ENCODE measurements at regions not wholly inside any gene's neighbourhood (a gene's known extent, or its start where the extent isn't known, plus 50 kb on each side); places are given as distances from the start of the nearest gene placed in this dataset.

- Histone ChIP-seq H3K36me3 (no peaks in the 10 kb centered on the region), H3K27ac (no peak overlapping the region), H3K4me1 (peaks cover 0 to 7% (median 0%) of the 10 kb centered on the region in 3 donors), H3K9me3 (peaks cover 0 to 6% (median 0%) of the 10 kb centered on the region in 3 donors), H3K4me3 (no peak overlapping the region), H3K27me3 (no peaks in the 10 kb centered on the region)
- TF ChIP-seq POLR2A (IDR thresholded peaks at IDR 0.05) (no peak), EP300 (IDR thresholded peaks at IDR 0.05) (no peak), POLR2AphosphoS5 (IDR thresholded peaks at IDR 0.05) (no peak), CTCF (IDR thresholded peaks at IDR 0.05) (no peak)
- WGBS, 2 donors (ENCODE audit: low coverage in 1 of 2) = 69 to 92% methylated on average over 3 of the region's 3 CpGs
- no peak for ATAC-seq
These were observed 64.8 kb upstream of the GHITM start for GRCh38 chr10:84074521-84074920.

DNA sequence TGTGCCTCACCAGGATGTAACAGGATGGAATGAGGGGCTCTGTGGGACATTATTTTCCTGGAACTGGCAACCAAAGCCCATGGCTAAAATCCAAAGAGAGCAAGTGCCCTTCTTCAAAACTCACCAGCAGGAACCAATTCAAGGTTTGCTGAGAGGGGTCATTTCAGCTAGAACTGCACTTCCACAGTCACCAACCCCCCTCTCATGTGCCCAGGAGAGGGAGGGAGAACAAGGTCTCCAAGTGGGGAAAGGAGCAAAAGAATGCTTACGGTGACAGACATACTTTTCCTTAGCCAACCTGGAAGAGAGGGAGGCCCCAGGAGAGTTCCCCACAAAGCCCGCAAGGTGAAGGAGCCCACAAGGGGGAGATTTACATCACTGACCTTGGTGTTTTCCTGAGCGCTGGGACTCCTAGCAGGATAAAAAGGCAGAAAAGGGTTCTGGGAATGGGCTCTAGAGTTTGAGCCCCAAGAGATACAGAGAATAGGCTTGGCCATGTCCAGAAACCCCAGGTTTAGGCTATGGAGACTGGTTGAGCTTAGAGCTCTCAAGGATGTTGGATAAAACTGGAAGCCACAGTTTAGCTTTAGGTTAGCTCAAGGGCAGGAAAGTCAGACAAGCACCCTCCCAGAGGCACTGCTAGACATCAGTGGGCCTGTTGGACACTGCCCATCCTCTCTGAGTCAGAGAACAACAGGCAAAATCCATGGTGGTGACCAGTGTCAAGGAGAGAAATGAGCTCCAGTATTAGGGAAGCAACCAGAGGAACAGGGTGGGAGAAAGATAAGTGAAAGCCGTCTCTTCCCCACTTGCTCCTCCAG lies 63.9 kb upstream of the GHITM start:
- TF ChIP-seq EP300 (IDR thresholded peaks at IDR 0.05) = no peak
- TF ChIP-seq POLR2AphosphoS5 (IDR thresholded peaks at IDR 0.05) = no peak
- no peak for TF ChIP-seq POLR2A (IDR thresholded peaks at IDR 0.05)
- TF ChIP-seq CTCF (IDR thresholded peaks at IDR 0.05) = no peak
- ATAC-seq = peak; percentile 73
- WGBS, 2 donors (ENCODE audit: low coverage in 1 of 2) = 65 to 77% methylated on average over 2 to 4 of the region's 4 CpGs

GRCh38 chr10:84076047-84076388 lies 63.3 kb upstream of the GHITM start:
- H3K4me3 ChIP-seq = no peak overlapping the region
- H3K9me3 ChIP-seq = no peaks in the 10 kb centered on the region
- H3K36me3 ChIP-seq = no peaks in the 10 kb centered on the region
- H3K27me3 ChIP-seq = no peaks in the 10 kb centered on the region
- H3K4me1 ChIP-seq = peaks cover 0 to 7% (median 0%) of the 10 kb centered on the region in 3 donors
- ATAC-seq = peak; percentile 91
- 29 to 33% methylated on average over 1 of the region's 1 CpG for WGBS, 2 donors (ENCODE audit: low coverage in 1 of 2)
- peak; percentile 9 for TF ChIP-seq POLR2AphosphoS5 (IDR thresholded peaks at IDR 0.05)
- TF ChIP-seq EP300 (IDR thresholded peaks at IDR 0.05) = no peak
- H3K27ac ChIP-seq = peak overlapping the region in 3 of 4 donors; percentile 45 to 73 (median 58)

More for the DNA sequence above, 63.9 kb upstream of the GHITM start:
- Histone ChIP-seq H3K4me3 (no peak overlapping the region), H3K27me3 (no peaks in the 10 kb centered on the region), H3K9me3 (no peaks in the 10 kb centered on the region), H3K4me1 (peaks cover 0 to 7% (median 0%) of the 10 kb centered on the region in 3 donors), H3K36me3 (no peaks in the 10 kb centered on the region), H3K27ac (peak overlapping the region in 3 of 4 donors; percentile 41 to 62 (median 58))

- 53 to 72% methylated on average over 3 to 4 of the region's 4 CpGs for WGBS, 2 donors (ENCODE audit: low coverage in 1 of 2)
- peak in 1 of 4 experiments; percentile 29 for TF ChIP-seq CTCF (IDR thresholded peaks at IDR 0.05)
- TF ChIP-seq EP300 (IDR thresholded peaks at IDR 0.05) = no peak
- TF ChIP-seq POLR2A (IDR thresholded peaks at IDR 0.05) = no peak
- TF ChIP-seq POLR2AphosphoS5 (IDR thresholded peaks at IDR 0.05) = no peak
- no peaks in the 10 kb centered on the region for H3K36me3 ChIP-seq
- peak overlapping the region in 3 of 4 donors; percentile 45 to 73 (median 58) for H3K27ac ChIP-seq
- ATAC-seq = peak; percentile 48
- H3K9me3 ChIP-seq = no peaks in the 10 kb centered on the region
- peaks cover 0 to 7% (median 0%) of the 10 kb centered on the region in 3 donors for H3K4me1 ChIP-seq
- no peaks in the 10 kb centered on the region for H3K27me3 ChIP-seq
- no peak overlapping the region for H3K4me3 ChIP-seq
These were observed 62.6 kb upstream of the GHITM start for GRCh38 chr10:84076540-84077195.

DNA sequence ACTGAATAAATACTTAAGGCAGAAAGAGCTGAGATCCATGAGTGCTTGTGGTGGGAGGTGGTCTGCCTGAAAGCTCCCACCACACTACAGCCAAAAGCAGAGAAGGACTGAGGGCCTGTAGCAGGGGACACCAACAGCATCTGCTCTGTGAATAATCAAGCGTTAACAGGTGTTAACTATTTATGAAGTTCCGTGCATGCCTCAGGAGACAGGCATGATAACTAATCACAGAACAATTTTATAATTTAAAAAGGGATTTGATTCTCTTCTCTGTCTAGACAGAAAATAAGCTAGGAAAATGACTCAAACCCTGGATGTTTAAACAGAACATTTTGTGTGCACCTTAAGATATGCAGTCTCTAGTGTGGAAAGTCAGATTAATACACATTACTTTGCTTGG lies 61.5 kb upstream of the GHITM start:
- peaks cover 0 to 7% (median 0%) of the 10 kb centered on the region in 3 donors for H3K4me1 ChIP-seq
- no peaks in the 10 kb centered on the region for H3K27me3 ChIP-seq
- no peak overlapping the region for H3K4me3 ChIP-seq
- TF ChIP-seq POLR2A (IDR thresholded peaks at IDR 0.05) (no peak), CTCF (IDR thresholded peaks at IDR 0.05) (no peak), POLR2AphosphoS5 (IDR thresholded peaks at IDR 0.05) (no peak), EP300 (IDR thresholded peaks at IDR 0.05) (no peak)
- no peaks in the 10 kb centered on the region for H3K9me3 ChIP-seq
- WGBS, 2 donors (ENCODE audit: low coverage in 1 of 2) = 39 to 100% methylated on average over 1 to 2 of the region's 2 CpGs
- ATAC-seq = no peak
- no peaks in the 10 kb centered on the region for H3K36me3 ChIP-seq
- no peak overlapping the region for H3K27ac ChIP-seq
